H1 (cell line): ENCODE measurements at regions not wholly inside any gene's neighbourhood (a gene's known extent, or its start where the extent isn't known, plus 50 kb on each side); places are given as distances from the start of the nearest gene placed in this dataset.

ENCODE experiments used
- EP300 ChIP-seq, 2 experiments: IDR thresholded peaks; 1 replicate in 1 of 2; 2 replicates in 1 of 2; pipeline ENCODE4 v1.6.1; 2011 to 2012; ENCODE audit warnings: low read depth in 2 of 2, low read length in 2 of 2, mild to moderate bottlenecking in 2 of 2, borderline replicate concordance in 1 of 2, inconsistent platforms in 1 of 2, moderate library complexity in 1 of 2
- RBBP5 ChIP-seq: IDR thresholded peaks from 2 replicates; pipeline ENCODE4 v1.7.1; 2012; ENCODE audit warnings: low read depth, mild to moderate bottlenecking, inconsistent platforms, low read length, moderate library complexity, borderline replicate concordance
- SAP30 ChIP-seq: fragments of 300-600 bp; sonication (generic); IDR thresholded peaks from 2 replicates; pipeline ENCODE4 v1.7.1; 2012; ENCODE audit warnings: low read length, moderate library complexity, mild to moderate bottlenecking, inconsistent platforms; ENCODE audit not compliant: insufficient read depth, insufficient replicate concordance
- ZNF274 ChIP-seq: IDR thresholded peaks from 2 replicates; pipeline ENCODE4 v1.7.0; 2012; ENCODE audit warnings: low read length, borderline replicate concordance; ENCODE audit errors: extremely low read depth

DNA sequence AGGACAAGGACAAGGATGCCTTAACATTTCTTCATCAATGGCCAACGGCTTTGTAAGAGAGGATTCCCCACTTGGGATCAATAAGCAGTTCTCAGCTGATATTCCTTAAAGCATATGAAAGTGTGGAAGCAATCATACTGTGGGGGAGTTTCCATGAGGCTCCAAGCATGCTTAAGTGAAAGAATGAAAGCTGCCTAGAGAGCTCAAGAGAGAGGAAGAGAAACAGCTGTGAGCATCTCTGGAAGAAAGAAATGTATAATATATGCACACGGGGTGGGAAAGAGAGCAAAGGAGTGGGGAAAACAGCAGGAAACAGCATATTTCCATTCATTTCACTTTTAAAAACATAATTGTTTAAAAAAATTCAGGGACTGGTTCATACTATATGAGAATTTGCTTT is 94.7 kb upstream of the WARS2 start (continued):
- TF ChIP-seq SAP30 (no peak), ZNF274 (no peak), RBBP5 (no peak), EP300 (IDR thresholded peaks at IDR 0.05; ENCODE audit: borderline replicate concordance in 1 of 2, low read depth in 2 of 2, low read length in 2 of 2) (no peak)
